GM18508 (cell line): ENCODE measurements at regions not wholly inside any gene's neighbourhood (a gene's known extent, or its start where the extent isn't known, plus 50 kb on each side); places are given as distances from the start of the nearest gene placed in this dataset.
"Not testable (repeated sequence)": the region's sequence is repeated elsewhere in the genome, so short reads cannot be mapped to it uniquely, and the experiment has no call there.

Experiments
- ATAC-seq: cut with Tn5 transposase; IDR thresholded peaks from one replicate; pipeline ENCODE4 v1.9.1; 2021; ENCODE audit warnings: moderate number of reproducible peaks; ENCODE audit not compliant: insufficient read depth, unreplicated experiment

DNA sequence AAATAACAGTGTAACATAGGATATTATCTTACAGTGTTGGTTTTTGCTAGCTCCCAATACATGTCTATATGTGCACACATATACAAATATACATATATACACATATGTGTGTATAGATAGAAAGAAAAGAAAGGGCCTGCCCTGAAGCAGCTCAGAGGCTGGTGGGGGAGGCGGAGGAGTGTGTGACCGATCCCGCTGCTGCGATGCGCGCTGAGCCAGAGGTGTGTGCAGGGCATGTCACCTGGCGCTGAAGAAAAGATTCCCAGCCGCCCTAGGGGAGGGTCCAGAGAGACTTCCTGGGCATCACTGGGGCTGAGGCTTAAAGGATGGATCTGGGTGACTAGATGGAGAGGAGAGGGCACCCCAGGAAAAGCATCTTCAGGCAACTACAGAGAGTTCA lies 110.2 kb downstream of the FAM50B start:
- no peak for ATAC-seq

DNA sequence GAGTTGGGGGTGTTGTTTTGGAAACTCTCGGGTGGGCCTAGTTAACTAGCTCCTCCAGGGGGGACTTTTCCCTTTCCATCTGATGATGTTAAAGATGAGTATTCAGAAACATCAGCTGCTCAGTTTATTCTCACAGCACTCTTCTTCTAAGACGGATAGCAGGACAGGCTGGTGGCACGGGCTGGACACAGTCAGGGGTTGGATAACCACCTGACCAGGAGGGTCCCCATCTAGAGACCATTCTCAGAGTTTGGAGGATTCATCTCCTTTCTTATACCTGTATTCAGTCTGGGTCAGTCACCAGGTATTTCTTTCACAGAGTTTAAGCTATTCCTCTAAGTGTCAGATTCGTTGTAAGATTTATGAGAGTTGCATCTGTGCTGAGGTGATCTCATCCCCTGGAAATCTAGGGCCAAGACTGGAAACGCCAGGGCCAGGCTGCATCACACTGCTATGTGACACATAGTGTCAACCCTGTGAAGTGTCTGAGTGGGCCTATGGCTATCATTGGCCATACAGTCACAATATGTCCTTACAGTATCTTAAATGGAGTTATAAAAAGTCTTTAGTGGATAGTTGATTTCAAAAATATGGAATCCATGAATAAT lies 111.7 kb downstream of the FAM50B start:
- ATAC-seq: no peak

DNA sequence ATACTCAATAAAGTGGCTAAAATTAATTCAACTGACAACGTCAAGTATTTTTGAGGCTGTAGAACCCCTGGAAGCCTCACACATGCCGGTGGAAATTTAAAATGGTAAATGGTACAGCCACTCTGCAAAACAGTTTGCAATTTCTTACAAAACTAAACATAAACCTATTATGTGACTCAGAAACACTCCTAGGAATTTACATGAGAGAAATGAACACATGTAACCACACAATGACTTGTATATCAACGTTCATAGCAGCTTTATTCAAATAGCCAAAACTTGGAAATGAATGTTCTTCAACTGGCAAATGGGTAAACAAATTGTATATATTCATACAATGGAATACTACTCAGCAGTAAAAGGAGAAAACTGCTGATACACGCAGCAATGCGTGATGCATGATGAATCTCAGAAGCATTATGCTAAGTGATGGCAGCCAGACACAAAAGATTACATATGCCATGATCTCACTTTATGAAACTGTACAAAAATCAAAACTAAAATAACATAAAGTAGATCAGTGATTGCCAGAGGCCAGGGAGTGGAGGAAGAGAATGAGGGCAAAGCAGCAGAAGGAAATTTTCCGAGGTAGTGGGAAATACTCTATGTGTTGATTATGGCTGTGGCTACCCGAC lies 112.5 kb downstream of the FAM50B start:
- no peak for ATAC-seq

DNA sequence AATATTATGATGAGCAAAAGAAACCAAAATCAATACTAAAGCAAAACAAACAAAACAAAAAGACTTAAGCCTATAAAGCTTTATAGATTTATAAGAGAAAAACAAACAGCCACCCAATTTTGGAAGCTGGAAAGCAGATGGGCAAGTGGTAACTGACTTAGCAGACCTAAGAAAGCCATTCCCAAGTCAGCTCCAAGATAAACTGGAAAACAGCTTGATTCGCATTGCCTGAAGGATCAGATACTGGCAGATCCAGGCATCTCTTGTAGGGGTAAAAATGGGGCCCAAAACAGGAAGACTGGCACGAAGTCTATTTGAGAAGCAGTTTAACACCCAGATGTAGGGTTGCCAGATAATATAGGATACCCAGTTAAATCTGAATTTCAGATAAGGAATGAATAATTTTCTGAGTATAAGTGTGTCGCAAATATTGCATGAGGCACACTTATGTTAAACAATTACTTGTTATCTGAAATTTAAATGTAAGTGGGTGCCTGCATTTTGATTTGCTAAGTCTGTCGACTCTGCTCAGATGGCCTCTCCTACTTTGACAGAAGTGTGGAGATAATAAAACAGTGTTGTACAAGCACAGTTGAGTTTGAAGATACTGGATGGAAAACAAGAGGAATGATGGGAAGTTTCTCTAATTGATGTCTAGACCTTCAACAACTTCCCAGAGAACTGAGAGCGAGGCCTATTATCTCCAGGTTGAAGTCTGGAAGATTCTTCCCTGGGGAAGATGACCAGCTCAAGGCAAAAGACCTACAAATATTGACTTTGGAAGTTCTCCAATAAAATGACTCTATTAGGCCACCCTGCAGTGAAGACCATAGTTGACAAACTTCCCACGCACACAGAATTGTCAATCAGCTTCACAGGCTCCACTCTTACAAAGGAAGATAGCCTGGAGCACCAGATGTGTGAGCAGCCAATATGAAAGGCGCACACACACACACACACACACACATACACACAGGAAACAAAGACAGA lies 113.4 kb downstream of the FAM50B start:
- no peak for ATAC-seq

DNA sequence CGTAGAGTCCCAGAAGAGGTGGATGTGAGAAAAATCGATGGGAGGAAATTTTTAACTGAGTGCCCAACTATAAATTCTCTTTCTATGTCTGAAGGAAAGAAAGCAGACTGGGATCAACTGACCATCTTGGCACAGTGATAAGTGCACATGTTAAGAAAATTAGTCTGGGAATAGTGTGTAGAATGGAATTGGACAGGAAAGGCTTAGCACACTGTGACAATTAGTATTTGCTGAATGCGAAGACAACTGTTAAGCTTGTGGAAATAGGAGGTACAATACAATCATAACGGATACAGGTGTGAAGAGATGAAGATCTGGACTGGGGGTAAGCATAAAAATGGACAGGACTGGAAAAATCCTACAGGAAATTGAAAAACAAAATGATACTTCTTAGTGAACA lies 114.3 kb downstream of the FAM50B start:
- no peak for ATAC-seq

DNA sequence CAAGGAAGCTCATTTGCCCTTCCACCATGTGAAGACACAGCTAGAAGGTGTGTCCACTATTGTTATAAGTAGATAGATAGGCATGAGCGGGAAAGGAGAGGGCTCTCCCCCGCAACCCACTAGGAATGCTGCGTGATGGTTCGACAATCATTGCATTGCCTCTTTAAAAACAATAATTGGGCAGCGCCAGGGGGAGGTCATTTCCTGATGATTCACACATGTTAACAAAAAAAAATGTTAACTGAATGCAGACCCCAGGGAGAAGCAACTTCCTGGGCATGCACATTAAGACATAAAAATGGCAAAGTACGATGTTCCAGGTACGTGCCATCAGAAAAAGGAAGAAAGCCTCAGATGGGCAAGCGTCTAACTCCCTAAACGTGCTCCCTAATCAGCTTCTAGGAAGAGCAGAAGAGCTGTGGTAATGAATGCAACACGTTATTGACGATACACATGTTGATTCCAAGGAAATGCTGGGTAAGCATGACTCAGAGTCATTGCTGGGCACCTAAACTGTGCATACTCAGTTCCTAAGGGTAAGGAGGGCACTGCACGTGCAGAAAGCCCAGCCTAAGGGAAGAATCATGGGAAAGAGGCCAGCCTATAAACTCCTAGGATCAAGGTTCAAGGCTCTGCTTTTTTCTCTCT lies 113.7 kb downstream of the FAM217A start:
- ATAC-seq: no peak

DNA sequence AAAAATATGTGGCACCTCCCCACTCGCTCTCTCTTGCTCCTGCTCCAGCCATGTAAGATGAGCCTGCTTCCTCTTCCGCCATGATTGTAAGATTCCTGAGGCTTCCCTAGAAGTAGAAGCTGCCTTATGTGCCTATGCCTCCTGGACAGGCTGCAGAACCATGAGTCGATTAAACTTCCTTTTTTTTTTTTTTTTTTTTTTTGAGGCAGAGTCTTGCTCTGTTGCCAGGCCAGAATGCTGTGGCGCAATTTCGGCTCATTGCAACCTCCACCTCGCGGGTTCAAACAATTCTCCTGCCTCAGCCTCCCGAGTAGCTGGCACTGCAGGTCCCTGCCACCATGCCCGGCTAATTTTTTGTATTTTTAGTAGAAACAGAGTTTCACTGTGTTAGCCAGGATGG lies 112.5 kb downstream of the FAM217A start:
- no peak for ATAC-seq

DNA sequence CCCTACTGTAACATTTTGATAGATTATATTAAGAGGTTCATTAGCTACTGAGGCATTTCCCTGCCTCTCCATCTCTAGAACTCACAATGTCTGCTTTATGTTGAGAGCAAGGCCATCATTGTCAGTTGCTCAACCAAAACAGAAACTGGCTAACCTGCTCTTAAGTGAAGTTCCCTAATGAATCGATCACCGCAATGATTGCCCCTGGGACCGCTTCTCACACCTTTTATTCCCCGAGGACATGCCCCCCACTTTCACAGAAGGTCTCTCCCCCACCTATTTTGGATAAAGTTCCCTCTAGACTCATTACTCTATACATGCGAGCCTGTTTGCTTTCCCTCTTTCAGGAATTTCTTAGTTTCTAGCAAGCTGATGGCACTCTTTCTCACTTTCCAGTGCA lies 108.8 kb downstream of the FAM217A start:
- ATAC-seq: no peak

DNA sequence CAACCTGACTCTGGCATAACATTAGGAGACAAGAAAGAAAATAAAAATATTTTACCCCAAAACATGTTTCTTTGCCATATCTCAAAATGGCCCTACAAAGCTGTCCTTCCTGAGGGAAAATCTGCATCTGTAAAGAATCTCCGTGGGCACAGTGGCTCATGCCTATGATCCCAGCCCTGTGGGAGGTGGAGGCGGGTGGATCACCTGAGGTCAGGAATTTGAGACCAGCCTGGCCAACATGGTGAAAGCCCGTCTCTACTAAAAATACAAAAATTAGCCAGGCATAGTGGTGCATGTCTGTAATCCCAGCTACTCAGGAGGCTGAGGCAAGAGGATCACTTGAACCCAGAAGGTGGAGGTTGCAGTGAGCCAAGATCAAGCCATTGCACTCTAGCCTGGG lies 105.8 kb downstream of the FAM217A start:
- ATAC-seq: not testable (repeated sequence)

DNA sequence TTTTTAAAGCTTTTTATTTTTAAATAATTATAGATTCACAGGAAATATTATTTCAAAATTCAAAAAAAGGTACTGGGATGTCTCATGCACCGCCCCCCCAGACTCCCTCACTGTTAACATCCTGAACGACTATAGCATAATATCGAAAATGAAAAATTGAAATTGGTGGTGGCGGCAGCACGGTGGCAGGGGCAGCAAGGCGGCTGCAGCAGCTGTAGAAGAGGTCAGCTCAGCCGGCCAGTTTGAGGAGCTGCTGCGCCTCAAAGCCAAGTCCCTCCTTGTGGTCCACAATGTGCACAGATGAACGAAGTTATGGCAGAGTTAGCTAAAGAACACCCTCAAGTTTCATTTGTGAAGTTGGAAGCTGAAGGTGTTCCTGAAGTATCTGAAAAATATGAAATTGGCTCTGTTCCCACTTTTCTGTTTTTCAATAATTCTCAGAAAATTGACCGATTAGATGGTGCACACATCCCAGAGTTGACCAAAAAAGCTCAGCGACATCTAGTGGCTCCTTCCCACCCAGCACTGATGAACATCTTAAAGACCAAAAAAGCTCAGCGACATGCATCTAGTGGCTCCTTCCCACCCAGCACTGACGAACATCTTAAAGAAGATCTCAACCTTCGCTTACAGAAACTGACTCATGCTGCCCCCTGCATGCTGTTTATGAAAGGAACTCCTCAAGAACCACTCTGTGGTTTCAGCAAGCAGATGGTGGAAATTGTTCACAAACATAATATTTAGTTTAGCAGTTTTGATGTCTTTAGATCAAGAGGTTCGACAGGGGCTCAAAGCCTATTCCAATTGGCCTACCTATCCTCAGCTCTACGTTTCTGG lies 100.8 kb downstream of the FAM217A start:
- peak; percentile 64 for ATAC-seq

DNA sequence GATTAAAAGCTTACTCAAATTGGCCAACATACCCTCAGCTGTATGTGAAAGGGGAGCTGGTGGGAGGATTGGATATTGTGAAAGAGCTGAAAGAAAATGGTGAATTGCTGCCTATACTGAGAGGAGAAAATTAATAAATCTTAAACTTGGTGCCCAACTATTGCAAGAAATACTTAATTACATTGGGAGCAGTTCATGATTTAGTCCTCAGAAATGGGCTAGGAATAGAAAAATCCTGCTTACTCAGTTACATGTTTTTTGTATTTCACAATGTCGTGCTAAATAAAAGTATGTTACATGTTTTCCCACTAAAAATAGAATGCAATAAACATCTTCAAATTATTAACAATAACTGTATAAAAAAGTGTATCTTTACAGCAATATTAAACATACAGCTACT lies 100.0 kb downstream of the FAM217A start:
- not testable (repeated sequence) for ATAC-seq

DNA sequence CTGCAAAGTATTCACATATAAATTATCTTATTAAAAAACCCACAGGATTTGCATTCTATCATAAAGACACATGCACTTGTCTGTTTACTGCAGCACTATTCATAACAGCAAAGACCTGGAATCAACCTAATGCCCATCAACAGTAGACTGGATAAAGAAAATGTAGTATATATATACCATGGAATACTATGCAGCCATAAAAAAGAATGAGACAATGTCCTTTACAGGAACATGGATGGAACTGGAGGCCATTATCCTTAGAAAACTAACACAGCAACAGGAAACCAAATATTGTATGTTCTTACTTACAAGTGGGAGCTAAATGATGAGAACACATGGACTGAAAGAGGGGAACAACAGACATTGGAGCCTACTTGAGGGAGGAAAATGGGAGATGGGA lies 97.0 kb downstream of the FAM217A start:
- ATAC-seq: no peak

DNA sequence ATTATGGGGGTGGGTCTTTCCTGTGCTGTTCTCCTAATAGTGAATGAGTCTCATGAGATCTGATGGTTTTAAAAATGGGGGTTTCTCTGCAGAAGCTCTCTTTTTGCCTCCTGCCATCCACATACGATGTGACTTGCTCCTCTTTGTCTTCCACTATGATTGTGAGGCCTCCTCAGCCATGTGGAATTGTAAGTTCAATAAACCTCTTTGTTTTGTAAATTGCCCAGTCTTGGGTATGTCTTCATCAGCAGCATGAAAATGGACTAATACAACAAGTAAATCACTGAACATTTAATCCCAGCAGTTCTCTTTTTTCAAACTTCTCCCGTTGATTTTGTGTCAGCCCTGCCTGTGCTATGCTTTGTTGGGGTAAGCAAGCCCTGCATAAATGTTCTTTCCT lies 95.2 kb downstream of the FAM217A start:
- no peak for ATAC-seq

DNA sequence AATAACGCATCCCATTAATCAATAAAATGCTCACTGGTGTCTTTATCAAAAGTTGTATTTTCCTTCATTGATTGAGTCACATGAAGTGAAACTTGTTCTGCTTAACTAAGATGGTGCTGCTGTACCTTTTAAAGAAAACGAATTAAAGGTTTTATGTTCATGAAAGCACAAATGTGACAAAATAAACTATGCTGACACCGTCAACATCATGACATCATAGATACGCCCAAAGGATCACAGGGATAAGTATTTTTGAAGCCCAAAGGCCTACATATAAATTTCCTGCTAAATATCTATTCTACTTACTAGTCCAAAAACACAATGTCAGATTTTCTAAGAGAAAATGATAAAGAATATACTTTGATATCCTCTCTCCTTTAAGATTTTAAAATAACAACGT lies 94.4 kb downstream of the FAM217A start:
- ATAC-seq: no peak

DNA sequence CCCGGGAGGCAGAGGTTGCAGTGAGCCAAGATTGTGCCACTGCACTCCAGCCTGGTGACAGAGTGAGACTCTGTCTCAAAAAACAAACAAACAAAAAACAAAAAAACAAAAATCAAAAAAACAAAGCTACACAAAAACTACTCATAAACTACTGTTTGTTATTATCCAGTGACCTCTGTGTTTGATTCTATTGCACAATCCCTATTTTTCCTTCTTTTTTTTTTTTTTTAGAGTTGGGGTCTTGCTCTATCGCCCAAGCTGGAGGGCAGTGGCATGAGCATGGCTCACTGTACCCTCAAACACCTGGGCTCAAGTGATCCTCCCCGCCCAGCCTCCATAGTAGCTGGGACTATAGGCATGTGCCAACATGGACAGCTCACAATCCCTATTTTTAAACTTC lies 92.7 kb downstream of the FAM217A start:
- ATAC-seq: no peak

DNA sequence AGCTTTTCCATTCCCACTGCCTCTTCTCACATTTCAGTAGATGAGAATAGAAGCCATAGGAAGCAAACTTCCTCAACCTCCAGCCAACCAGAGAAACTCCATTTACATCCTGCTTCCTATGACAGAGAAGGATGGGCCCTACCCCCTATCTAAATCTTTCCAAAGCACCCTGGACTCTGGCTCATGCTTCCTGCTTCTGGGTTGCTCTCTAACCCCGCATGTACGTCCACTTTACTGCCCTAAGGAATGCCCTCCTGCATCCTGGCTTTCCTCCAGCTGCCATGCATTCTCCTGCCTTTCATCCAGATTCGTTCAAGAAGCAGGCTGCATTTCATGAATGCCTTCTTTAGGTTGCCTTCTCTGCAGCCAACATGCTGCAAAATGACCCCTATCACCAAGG lies 91.9 kb downstream of the FAM217A start:
- ATAC-seq: no peak

DNA sequence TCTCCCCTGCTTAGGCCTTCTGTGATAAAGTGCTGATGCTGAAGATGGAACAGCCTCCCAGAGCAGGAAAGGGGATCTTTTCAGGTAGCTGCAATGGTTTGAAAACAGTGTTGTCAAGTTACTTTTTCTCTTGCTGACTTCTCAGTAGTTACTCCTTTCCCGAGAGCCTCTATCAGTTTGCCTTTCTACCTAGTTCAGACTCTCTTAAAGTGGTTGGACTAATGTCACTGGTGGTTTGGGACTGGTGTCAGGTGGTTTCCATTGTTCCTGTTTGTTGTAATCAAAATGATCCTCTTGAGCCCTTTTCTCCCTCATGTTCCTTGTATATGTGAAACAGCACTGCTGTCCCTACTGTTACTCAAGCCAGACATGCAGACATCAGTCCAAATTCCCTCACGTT lies 91.4 kb downstream of the FAM217A start:
- no peak for ATAC-seq

DNA sequence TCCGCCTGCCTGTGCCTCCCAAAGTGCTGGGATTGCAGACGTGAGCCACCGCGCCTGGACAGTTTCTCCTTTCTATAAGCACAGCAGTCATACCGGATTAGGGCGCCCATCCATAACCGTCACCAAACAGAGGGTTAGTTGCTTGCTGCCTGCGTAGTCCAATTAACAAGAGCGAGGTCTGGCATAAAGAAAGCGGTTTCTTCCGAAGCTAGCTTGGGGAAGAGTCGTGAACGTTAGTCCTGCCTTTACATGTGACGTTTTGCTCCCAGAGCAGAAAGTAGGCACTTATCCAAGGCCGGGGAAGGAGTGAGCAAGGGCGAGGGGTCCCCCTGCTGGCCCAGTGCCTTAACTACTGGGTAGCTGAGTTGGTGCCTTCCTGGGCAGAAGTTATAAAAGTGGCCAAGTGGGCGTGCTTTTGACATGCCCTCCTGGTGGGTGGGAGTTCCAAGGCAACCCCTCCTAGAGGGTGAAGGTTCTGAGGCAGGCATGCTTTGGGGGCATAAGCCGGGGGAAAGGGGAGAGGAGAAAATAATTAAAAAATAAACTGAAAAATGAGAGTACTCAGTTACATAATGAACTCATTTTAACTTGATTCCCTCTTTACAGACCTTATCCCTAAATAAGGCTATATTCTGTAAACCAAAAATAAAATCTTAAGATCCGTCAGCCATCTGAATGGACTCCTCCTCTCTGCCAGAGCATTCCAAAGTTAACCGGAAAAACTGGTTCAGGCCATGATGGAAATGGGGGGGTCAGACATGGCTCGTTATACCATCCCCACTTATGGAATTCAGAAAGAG lies 88.0 kb downstream of the FAM217A start:
- ATAC-seq: no peak

DNA sequence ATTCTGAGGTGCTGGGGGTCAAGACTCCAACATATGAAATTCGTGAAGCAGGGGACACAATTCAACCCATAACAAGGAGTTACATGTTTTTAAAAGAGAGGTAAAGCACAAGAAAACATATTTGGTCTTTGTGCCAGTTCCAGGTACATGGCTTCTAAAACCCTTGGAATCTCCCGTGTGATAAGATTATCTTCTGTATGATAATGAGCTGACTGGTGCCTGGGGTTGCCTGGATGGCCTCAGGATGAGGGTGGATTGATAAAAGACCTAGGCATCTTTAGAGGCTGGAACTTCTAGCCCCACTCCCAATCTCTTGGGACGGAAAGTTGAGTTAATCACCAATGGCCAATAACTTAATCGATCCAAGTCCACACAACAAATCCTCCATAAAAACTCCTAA lies 87.0 kb downstream of the FAM217A start:
- ATAC-seq: no peak
